ENCODE measurements at regions not wholly inside any gene's neighbourhood (a gene's known extent, or its start where the extent isn't known, plus 50 kb on each side); places are given as distances from the start of the nearest gene placed in this dataset.
"Not testable (repeated sequence)": the region's sequence is repeated elsewhere in the genome, so short reads cannot be mapped to it uniquely, and the experiment has no call there.

DNA sequence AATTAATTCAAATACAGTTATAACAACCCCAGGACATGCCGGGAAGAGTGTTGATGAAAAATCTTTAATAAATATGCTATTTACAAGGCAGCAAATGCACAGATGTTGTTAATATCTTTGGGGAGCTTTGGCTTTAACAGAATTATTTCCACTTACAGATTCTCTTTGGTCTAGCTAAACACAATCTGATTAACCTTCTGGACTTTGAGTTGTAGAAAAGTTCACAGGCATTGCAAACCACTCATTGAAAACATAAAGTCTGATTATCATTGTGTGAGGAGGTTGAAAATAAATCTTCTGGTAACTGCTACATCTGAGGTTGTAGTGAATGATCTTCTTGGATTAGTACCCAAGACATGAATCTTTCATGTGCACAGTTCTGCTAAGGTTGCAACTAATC is 255.6 kb downstream of the LHFPL1 start:
- Histone ChIP-seq H3K36me3 (no peaks in the 10 kb centered on the region), H3K4me3 (no peak overlapping the region), H3K27ac (no peak overlapping the region), H3K4me1 (ENCODE audit: low read depth) (no peaks in the 10 kb centered on the region), H3K9me3 (ENCODE audit: low read depth) (no peaks in the 10 kb centered on the region), H3K27me3 (no peaks in the 10 kb centered on the region)
- DNase-seq (ENCODE audit: low read depth in 1 of 2, low spot score in 1 of 2): no peak
- TF ChIP-seq, protein P1, sequence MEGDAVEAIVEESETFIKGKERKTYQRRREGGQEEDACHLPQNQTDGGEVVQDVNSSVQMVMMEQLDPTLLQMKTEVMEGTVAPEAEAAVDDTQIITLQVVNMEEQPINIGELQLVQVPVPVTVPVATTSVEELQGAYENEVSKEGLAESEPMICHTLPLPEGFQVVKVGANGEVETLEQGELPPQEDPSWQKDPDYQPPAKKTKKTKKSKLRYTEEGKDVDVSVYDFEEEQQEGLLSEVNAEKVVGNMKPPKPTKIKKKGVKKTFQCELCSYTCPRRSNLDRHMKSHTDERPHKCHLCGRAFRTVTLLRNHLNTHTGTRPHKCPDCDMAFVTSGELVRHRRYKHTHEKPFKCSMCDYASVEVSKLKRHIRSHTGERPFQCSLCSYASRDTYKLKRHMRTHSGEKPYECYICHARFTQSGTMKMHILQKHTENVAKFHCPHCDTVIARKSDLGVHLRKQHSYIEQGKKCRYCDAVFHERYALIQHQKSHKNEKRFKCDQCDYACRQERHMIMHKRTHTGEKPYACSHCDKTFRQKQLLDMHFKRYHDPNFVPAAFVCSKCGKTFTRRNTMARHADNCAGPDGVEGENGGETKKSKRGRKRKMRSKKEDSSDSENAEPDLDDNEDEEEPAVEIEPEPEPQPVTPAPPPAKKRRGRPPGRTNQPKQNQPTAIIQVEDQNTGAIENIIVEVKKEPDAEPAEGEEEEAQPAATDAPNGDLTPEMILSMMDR (IDR thresholded peaks at IDR 0.05; ENCODE audit: low read depth, low read length): no peak

DNA sequence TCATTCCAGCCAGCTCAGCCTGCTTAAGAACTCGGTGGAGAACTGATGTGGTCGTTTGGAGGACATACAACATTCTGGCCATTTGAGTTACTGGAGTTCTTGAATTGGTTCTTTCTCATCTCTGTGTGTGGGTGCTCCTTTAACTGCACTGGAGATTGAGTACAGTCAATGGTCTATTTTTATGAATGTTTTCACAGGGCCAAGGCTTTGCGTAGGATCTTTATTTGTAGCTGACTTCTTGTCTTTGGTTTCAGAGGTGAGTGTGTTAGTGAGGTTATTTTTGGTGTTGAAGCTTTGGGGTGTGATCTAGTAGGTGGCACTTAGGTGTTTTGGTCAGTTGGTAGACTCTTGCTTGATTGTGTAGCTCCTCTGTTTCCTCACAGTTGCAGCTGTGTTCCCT is 288.4 kb downstream of the LHFPL1 start:
- H3K36me3 ChIP-seq: no peaks in the 10 kb centered on the region
- TF ChIP-seq, protein P1 (IDR thresholded peaks at IDR 0.05; ENCODE audit: low read depth, low read length): no peak
- no peak for DNase-seq (ENCODE audit: low read depth in 1 of 2, low spot score in 1 of 2)
- no peaks in the 10 kb centered on the region for H3K9me3 ChIP-seq (ENCODE audit: low read depth)
- H3K4me3 ChIP-seq: no peak overlapping the region
- H3K4me1 ChIP-seq (ENCODE audit: low read depth): no peaks in the 10 kb centered on the region
- no peaks in the 10 kb centered on the region for H3K27me3 ChIP-seq
- H3K27ac ChIP-seq: no peak overlapping the region

DNA sequence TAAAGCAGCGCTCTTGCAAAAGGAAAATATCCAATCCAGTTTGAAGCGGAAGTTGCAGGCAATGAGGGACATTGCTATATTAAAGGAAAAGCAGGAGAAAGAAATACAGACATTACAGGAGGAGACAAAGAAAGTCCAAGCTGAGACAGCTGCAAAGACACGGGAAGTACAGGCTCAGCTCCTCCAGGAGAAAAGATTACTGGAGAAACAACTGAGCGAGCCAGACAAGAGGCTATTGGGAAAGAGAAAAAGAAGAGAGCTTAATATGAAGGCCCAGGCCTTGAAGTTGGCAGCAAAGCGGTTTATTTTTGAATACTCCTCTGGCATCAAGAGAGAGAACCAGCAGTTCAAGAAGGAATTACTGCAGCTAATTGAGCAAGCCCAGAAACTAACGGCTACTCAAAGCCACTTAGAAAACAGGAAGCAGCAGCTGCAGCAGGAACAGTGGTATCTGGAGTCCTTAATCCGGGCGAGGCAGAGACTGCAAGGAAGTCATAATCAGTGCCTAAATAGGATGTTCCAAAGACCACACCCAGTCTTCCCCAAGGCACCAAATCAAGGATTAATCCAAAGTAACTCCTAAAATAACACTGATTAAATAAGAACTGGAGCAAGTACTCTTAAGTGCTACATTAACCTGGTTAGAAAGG is 298.0 kb downstream of the LHFPL1 start:
- H3K36me3 ChIP-seq; H3K9me3 ChIP-seq (ENCODE audit: low read depth); DNase-seq (ENCODE audit: low read depth in 1 of 2, low spot score in 1 of 2); H3K4me1 ChIP-seq (ENCODE audit: low read depth); H3K4me3 ChIP-seq; H3K27ac ChIP-seq; H3K27me3 ChIP-seq: not testable (repeated sequence)

DNA sequence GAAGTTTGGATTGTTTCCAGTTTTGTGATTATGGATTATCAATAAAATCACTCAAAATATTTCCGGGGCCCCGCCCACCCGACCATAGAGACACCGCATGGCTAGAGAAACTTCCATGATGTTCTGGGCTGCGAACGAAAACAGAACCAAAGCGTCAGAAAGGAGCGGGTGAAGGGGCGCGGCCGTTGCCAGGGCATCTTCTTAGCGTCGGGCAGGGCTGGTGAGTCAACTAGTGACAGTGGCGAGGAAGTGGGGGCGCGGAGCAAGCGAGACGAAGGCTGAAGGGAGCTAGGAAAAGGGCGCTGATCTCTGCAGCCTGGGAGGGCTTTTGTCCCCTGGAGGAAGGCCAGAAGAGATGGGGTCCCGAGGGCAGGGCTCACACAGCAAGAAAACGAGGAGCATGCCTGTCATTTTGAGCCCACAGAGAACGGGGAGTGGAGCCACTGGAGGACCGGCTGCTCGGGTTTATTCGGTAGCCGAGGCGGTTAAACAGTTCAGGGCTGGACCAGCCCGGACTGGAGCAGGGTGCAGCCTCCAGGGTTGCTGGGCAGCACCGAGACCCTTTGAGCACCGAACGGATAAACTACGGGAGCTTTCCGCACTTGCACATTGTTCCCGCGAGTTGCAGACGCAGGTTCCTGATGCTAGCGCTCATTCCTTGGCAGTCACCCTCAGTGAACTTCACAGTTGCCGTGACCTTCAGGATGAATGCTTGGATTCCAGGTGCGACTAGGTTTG is 298.1 kb upstream of the TRPC5 start:
- DNase-seq (ENCODE audit: low read depth in 1 of 2, low spot score in 1 of 2): no peak
- Histone ChIP-seq H3K4me1 (ENCODE audit: low read depth) (no peaks in the 10 kb centered on the region), H3K9me3 (ENCODE audit: low read depth) (no peaks in the 10 kb centered on the region), H3K27ac (no peak overlapping the region), H3K4me3 (no peak overlapping the region), H3K27me3 (no peaks in the 10 kb centered on the region), H3K36me3 (no peaks in the 10 kb centered on the region)
- TF ChIP-seq, protein P1 (IDR thresholded peaks at IDR 0.05; ENCODE audit: low read depth, low read length): no peak

DNA sequence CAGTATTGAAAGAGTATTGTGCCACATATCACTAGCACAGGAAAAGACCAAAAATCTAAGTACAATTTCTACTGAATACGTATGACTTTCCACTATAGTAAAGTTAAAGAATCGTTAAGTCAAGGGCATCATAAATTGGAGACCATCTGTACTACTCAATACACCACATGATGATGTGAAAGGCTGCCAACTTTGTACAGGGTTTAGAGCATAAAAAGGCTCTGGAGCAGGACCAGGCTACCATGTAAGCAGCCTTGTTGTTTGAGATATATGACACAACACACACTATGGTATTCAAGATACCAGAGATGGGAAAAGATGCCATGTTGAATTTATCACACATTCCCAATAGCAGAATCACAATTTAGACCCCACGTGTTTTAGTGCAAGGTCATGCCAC is 294.9 kb upstream of the TRPC5 start:
- H3K4me1 ChIP-seq (ENCODE audit: low read depth): no peaks in the 10 kb centered on the region
- no peak overlapping the region for H3K4me3 ChIP-seq
- DNase-seq (ENCODE audit: low read depth in 1 of 2, low spot score in 1 of 2): no peak
- TF ChIP-seq, protein P1 (IDR thresholded peaks at IDR 0.05; ENCODE audit: low read depth, low read length): no peak
- no peaks in the 10 kb centered on the region for H3K27me3 ChIP-seq
- H3K36me3 ChIP-seq: no peaks in the 10 kb centered on the region
- no peaks in the 10 kb centered on the region for H3K9me3 ChIP-seq (ENCODE audit: low read depth)
- no peak overlapping the region for H3K27ac ChIP-seq

DNA sequence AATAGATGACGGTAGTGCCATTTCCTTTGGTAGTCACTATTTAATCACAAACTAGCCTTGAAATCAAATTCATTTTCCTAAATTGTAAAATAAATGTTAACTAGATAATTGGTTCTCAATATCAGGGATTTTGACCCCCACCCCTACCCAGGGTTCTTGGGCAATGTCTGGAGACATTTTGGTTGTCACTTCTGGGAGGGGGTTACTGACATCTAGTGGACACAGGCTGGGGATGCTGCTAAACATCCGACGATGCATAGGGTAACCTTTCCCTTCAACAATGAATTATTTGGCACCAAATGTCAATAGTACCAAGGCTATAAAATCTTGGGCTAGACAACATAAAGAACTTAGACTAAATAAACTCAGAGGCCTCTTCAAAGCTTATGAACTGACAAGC is 285.8 kb upstream of the TRPC5 start:
- H3K4me1 ChIP-seq (ENCODE audit: low read depth): no peaks in the 10 kb centered on the region
- no peak overlapping the region for H3K27ac ChIP-seq
- no peaks in the 10 kb centered on the region for H3K9me3 ChIP-seq (ENCODE audit: low read depth)
- no peak overlapping the region for H3K4me3 ChIP-seq
- H3K27me3 ChIP-seq: no peaks in the 10 kb centered on the region
- no peaks in the 10 kb centered on the region for H3K36me3 ChIP-seq
- DNase-seq (ENCODE audit: low read depth in 1 of 2, low spot score in 1 of 2): no peak
- TF ChIP-seq, protein P1 (IDR thresholded peaks at IDR 0.05; ENCODE audit: low read depth, low read length): no peak
